ENCODE measurements at regions not wholly inside any gene's neighbourhood (a gene's known extent, or its start where the extent isn't known, plus 50 kb on each side); places are given as distances from the start of the nearest gene placed in this dataset.

DNA sequence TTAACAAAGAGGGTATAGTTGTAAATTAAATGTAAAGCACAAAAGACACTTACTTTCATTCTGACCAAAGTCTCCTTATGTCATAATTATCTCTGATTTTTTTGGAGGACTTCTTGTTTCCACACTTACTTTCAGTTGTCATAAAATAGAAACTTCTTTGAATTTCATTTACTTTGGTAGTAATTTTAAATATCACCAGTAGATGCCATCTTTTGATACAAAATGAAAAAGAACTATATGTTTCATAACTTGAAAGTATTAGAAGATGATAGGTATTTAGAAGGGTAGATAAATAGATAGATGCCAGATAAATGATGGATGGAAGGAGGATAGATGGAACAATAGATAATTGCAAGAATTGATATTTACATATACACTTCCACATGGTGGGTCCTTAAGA, 1865.3 kb upstream of the CDH9 start (continued):
- TF ChIP-seq ARNTL (CRISPR knock-in tag; IDR thresholded peaks at IDR 0.05; ENCODE audit: borderline replicate concordance, low read depth) (no peak), ISL1 (CRISPR knock-in tag; IDR thresholded peaks at IDR 0.05) (no peak), TCF4 (CRISPR knock-in tag; IDR thresholded peaks at IDR 0.05; ENCODE audit: borderline replicate concordance) (no peak)

DNA sequence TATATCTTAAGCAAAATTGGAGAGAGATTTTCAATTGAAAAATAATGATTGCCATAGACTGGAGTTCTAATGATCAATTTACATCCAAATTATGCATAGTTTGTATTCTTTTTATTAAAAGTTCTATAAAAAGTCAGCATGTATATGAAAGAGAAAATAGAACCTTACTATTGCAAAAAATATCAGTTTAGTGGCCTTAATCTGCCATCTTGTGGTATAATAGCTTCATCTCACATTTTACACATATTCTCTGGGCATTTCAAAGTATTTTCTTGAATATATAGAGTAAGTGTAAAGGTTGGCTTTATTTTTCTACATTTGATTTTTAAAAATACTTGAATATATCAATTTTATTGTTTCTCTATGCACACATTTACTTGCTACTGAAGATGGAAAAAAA, 1858.6 kb upstream of the CDH9 start:
- no peak for ATAC-seq
- TF ChIP-seq ZNF565 (CRISPR knock-in tag; conservative IDR thresholded peaks at IDR 0.05; ENCODE audit: low read depth) = no peak
- TF ChIP-seq, protein P1, sequence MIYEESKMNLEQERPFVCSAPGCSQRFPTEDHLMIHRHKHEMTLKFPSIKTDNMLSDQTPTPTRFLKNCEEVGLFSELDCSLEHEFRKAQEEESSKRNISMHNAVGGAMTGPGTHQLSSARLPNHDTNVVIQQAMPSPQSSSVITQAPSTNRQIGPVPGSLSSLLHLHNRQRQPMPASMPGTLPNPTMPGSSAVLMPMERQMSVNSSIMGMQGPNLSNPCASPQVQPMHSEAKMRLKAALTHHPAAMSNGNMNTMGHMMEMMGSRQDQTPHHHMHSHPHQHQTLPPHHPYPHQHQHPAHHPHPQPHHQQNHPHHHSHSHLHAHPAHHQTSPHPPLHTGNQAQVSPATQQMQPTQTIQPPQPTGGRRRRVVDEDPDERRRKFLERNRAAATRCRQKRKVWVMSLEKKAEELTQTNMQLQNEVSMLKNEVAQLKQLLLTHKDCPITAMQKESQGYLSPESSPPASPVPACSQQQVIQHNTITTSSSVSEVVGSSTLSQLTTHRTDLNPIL (CRISPR knock-in tag; IDR thresholded peaks at IDR 0.05; ENCODE audit: low read depth) = no peak
- no peak for TF ChIP-seq ESRRG (CRISPR knock-in tag; IDR thresholded peaks at IDR 0.05)
- no peak for TF ChIP-seq CSDC2 (CRISPR knock-in tag; IDR thresholded peaks at IDR 0.05)

DNA sequence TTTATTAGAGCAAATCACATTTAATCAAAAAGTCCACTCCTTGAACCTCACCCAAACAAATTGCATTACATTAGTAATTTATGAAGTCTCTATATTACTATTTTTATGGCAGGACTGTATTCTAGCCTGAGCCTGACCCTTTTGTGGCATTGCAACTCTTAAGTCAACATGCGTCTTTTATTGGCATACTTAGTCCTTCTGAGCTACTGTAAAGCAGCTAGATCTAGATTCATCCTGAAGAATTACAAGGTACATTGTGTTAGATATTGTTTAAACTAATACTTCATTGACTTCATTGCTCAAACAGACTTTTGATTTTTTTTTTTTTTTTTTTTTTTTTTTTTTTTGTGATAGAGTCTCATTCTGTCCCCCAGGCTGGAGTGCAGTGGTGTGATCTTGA, 1842.5 kb upstream of the CDH9 start:
- no peak for TF ChIP-seq ARNTL (CRISPR knock-in tag; IDR thresholded peaks at IDR 0.05; ENCODE audit: borderline replicate concordance, low read depth)
- no peak for ATAC-seq

DNA sequence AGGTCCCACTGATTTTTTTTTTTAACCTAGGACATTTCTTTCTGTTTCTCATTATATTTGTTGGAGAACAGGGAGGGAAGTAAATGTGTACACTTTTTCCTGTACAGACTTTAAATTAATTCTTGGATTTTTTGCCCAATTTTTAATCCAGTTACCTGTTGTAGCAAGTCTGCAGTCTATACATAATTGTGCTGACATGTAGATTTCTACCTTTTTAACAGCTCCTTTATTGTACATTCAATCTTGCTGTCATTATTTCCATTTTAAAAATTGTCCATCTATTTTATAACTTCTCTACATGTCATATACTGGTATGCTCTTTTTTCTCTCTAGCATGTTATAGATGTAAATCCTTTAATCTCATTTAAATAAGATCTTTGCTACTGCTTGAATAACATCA, 1838.7 kb upstream of the CDH9 start:
- TF ChIP-seq CSDC2 (CRISPR knock-in tag; IDR thresholded peaks at IDR 0.05) (no peak), SNAI2 (CRISPR knock-in tag; IDR thresholded peaks at IDR 0.05) (no peak), ISL1 (CRISPR knock-in tag; IDR thresholded peaks at IDR 0.05) (no peak), ZFP30 (CRISPR knock-in tag; IDR thresholded peaks at IDR 0.05) (no peak), PPARA (CRISPR knock-in tag; IDR thresholded peaks at IDR 0.05; ENCODE audit: borderline replicate concordance) (no peak), RARB (CRISPR knock-in tag; IDR thresholded peaks at IDR 0.05) (no peak), ZNF70 (CRISPR knock-in tag; IDR thresholded peaks at IDR 0.05) (no peak), ZNF565 (CRISPR knock-in tag; conservative IDR thresholded peaks at IDR 0.05; ENCODE audit: low read depth) (no peak), OSR1 (CRISPR knock-in tag; IDR thresholded peaks at IDR 0.05) (no peak), ZC3H10 (CRISPR knock-in tag; IDR thresholded peaks at IDR 0.05) (no peak), ZFP3 (CRISPR knock-in tag; IDR thresholded peaks at IDR 0.05) (no peak)
- TF ChIP-seq, protein P1 (CRISPR knock-in tag; IDR thresholded peaks at IDR 0.05; ENCODE audit: low read depth) = no peak
- TF ChIP-seq, protein P2, sequence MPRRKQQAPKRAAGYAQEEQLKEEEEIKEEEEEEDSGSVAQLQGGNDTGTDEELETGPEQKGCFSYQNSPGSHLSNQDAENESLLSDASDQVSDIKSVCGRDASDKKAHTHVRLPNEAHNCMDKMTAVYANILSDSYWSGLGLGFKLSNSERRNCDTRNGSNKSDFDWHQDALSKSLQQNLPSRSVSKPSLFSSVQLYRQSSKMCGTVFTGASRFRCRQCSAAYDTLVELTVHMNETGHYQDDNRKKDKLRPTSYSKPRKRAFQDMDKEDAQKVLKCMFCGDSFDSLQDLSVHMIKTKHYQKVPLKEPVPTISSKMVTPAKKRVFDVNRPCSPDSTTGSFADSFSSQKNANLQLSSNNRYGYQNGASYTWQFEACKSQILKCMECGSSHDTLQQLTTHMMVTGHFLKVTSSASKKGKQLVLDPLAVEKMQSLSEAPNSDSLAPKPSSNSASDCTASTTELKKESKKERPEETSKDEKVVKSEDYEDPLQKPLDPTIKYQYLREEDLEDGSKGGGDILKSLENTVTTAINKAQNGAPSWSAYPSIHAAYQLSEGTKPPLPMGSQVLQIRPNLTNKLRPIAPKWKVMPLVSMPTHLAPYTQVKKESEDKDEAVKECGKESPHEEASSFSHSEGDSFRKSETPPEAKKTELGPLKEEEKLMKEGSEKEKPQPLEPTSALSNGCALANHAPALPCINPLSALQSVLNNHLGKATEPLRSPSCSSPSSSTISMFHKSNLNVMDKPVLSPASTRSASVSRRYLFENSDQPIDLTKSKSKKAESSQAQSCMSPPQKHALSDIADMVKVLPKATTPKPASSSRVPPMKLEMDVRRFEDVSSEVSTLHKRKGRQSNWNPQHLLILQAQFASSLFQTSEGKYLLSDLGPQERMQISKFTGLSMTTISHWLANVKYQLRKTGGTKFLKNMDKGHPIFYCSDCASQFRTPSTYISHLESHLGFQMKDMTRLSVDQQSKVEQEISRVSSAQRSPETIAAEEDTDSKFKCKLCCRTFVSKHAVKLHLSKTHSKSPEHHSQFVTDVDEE (CRISPR knock-in tag; IDR thresholded peaks at IDR 0.05) = no peak
- TF ChIP-seq, protein P3, sequence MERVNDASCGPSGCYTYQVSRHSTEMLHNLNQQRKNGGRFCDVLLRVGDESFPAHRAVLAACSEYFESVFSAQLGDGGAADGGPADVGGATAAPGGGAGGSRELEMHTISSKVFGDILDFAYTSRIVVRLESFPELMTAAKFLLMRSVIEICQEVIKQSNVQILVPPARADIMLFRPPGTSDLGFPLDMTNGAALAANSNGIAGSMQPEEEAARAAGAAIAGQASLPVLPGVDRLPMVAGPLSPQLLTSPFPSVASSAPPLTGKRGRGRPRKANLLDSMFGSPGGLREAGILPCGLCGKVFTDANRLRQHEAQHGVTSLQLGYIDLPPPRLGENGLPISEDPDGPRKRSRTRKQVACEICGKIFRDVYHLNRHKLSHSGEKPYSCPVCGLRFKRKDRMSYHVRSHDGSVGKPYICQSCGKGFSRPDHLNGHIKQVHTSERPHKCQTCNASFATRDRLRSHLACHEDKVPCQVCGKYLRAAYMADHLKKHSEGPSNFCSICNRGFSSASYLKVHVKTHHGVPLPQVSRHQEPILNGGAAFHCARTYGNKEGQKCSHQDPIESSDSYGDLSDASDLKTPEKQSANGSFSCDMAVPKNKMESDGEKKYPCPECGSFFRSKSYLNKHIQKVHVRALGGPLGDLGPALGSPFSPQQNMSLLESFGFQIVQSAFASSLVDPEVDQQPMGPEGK (CRISPR knock-in tag; IDR thresholded peaks at IDR 0.05; ENCODE audit: borderline replicate concordance) = no peak
- ATAC-seq = no peak

DNA sequence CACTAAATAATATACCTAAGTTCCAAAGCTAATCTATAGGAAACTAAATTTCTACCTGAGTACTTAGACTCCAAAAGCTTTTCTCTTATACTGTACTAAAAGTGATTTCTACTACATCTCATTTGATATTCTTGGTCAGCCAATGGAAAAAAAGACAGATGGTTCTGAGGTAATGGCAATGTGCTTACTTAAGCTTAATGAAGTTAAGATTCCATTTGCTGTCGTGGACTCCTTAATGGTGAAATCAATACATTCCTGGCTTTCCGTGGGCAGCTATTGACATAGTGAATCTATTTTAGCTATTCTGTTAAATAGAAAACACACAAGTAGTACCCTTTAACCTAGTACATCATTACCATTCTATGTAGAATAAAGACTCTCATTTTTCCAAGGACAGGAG, 1825.6 kb upstream of the CDH9 start:
- no peak for ATAC-seq
- no peak for TF ChIP-seq ZFP3 (CRISPR knock-in tag; IDR thresholded peaks at IDR 0.05)
- TF ChIP-seq ZNF70 (CRISPR knock-in tag; IDR thresholded peaks at IDR 0.05) = no peak
- TF ChIP-seq, protein P2 (CRISPR knock-in tag; IDR thresholded peaks at IDR 0.05) = no peak
- TF ChIP-seq TOX (CRISPR knock-in tag; IDR thresholded peaks at IDR 0.05; ENCODE audit: borderline replicate concordance) = no peak
- TF ChIP-seq ISL1 (CRISPR knock-in tag; IDR thresholded peaks at IDR 0.05) = no peak

All from SK-N-SH treated with all-trans-retinoic acid at 6 μM for 48 hours (cell line).